GM19351 (cell line): ENCODE measurements at regions not wholly inside any gene's neighbourhood (a gene's known extent, or its start where the extent isn't known, plus 50 kb on each side); places are given as distances from the start of the nearest gene placed in this dataset.

Experiments
- ATAC-seq: cut with Tn5 transposase; IDR thresholded peaks from one replicate; pipeline ENCODE4 v1.9.1; 2021; ENCODE audit warnings: mild to moderate bottlenecking, moderate library complexity; ENCODE audit not compliant: unreplicated experiment

DNA sequence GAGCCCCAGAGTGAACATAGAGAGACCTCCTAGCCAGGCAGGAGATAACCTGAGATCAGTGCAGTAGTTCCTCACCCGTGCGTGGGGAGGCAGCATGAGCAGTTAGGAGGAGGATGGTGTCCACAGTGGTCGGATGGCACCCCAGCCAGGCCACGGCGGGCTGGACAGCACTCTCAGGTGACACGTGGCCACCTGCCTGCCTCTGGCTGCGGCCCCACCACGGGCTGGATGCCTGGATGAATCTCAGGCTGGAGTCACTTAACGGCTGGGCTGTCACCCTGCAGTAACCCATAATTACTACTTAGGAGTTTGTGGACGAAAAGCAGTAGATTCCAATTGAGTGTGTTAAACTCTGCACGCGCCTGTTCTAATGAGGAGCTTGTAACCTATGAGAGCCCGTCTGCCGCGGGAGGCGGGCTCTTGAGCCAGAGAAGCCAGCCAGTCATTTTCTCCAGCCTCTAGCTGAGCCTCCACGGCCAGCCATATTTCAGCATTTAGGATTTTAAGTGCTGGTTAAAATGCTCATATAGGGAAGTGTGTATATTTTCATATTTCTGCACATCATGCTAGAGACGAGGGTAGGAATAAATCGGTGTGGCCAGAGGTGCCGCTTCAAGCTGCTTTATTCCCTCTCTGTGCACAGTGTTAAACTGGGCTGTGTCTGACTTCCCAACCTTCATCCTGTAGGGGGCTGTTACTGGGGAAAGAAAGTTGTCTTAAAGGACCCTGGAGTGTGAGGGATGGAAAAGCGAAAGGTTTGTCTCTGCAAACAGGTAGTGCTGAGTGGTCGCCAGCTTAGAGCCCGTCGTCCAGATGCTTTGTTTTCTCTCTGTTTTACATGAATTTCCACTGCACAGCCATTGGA lies 144.0 kb downstream of the GLI2 start:
- ATAC-seq: no peak

DNA sequence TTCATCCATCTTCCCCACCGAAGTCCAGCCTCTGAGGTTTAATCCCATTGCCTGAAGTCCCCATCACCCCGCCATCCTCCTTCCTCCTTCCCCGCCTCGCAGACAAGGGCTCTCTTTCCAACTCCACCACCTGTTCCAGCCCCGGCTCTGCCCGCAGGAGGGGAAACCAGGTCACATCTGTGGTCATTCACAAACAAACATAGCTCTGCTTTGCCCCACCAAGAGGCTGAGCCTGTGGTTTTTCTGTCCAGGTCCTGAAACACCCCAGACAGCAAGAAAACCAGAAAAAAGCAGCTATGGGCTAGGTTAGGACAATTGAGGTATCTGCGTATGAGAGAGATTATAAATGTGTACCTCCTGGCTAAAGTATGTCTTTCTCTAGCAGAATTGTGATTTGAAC lies 144.7 kb downstream of the GLI2 start:
- no peak for ATAC-seq

DNA sequence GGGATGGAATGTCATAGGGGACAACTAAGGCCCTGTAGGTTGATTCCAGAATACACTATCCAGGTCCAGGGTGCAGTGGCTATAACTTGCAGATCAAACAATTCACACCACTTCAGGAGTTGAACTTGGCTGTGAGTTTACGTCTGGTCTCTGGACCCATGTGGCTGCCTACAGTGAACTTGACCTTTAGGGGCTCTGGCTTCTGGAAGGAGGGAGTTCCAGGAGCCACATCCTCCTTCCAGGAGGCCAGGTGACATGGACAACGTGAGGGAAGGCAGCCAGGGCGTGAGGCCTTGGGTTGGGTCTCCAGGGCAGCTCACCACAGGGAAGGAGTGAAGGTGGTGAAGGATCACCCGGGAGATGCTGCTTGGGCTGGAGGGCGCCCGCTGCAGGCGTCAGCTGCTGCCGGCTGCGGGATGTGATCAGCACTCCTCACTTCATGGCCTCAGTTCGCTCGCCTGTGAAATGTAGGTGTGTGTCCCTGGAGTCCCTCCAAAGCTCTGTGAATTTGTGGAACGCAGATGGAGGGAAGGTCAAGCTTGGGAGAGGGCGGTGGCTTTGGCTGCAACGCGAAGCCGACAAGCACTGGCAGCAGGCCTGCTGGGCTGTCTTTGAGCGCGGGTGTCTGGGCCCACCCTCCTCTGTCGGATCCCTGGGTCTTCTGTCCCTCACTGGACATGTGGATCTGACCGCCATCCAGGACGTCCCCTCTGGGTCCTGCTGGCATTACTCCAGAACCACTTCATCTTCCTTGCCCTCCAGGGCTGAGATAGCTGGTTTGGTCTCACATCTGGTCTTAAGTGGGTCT lies 146.5 kb downstream of the GLI2 start:
- ATAC-seq: no peak

DNA sequence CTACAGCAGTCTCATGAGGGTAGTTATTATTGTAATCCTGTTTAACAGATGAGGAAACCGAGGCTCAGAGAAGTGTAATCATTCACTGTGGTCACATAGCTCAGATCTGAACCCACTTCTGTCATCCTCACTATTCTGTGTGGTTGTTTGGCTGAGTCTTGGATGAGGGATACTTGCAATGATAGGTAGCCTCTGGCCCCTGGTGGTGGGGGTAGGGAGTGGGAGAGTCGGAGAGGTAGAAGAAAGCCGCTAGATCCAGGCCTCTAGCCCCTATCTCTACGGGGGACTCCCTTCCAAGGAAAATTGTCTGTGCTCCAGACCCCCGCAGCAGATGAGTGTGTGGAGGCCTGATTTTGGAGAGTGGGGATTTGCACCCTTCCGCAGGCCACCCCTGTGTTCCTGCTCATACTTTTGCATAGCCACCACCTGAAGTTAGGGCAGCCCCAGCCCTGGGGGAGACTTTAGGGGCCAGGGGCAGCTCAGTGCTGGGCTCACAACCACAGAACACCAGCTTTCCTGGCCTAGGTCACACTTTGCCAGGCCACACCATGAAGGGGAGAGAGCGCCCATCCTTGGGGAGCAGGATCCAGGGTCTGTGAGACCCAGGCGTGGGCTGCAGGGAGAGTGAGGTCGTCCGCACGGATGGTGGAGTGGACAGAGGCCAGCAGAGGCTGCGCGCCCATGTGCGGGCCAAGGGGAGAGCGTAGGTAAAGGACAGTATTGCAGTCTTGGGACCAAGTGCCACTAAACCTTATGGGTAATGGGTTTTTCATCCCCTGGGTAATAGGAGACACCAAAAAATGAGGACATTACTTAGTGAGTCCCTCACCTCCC lies 148.2 kb downstream of the GLI2 start:
- ATAC-seq: no peak

DNA sequence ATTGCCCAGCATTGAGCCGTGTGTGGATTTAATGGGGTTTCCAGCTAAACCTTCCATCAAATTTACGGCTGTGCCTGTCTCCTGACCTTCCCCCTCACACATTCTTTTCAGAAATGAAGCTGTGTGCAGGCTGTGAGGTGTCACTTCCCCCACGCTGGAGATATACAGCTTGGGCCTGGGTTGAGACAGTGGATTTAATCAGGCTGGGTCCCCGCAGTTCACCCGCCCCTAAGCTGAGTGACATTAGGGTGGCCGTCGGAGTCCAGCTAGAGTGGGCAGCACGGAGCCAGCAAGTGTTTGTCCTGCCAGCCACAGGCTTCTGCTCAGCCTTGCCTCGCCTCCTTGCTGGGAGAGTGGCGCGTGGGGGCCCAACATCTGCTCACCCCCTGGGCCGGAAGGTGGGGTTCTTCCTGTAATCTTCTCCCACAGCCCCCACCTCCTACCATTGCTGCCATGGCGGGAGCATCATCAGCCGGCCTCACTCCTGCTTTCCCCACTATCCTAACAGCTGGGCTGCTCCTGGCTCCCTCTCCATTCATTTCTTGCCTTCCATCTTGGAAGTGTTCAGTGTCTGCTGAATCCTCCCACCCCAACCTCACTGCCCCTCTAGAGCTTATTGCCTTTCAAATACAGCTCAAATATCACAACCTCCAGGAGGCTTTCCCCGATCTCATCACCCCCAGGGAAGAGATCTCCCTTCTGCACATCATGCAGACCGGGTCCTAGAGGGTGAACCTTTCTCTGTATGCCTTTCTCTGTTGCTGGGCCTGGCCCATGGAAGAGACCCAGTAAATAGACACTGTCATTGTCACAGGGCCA lies 149.0 kb downstream of the GLI2 start:
- no peak for ATAC-seq

DNA sequence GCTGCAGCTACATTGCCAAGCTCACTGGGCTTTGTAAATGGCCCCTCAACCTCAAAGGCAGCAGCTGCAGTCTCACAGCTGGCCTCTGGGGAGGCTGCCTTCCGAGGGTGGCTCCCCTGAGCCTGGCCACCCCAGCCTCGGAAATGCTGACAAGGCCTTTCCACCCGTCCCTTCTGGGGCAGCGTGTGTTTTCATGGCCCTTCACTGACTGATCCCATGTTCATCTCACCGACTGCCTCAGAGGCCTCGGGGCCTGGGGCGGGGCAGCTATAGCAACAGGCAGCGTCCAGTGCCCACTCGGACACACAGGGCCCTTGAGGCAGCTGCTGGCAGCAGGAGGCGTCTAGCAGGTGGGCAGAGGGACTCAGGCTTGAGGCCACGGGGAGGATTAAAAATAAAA lies 149.7 kb downstream of the GLI2 start:
- ATAC-seq: no peak

DNA sequence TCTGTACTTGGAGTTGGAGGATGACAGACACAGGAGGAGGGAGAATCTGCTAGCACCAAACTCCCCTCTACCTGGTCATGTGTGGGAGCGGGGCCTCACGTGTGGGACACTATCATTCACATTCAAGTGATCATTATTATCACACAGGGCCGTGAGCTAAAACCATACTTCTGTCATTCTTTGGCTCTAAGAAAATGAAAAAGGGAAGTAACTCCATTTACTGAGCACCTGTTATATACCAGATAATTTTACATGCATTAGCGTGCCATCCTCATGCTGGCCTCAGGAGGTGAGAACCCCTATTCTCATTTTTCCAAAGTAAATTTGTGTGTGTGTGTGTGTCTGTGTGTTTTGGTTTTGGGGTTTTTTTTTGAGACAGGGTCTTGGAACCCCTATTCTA lies 150.1 kb downstream of the GLI2 start:
- no peak for ATAC-seq

DNA sequence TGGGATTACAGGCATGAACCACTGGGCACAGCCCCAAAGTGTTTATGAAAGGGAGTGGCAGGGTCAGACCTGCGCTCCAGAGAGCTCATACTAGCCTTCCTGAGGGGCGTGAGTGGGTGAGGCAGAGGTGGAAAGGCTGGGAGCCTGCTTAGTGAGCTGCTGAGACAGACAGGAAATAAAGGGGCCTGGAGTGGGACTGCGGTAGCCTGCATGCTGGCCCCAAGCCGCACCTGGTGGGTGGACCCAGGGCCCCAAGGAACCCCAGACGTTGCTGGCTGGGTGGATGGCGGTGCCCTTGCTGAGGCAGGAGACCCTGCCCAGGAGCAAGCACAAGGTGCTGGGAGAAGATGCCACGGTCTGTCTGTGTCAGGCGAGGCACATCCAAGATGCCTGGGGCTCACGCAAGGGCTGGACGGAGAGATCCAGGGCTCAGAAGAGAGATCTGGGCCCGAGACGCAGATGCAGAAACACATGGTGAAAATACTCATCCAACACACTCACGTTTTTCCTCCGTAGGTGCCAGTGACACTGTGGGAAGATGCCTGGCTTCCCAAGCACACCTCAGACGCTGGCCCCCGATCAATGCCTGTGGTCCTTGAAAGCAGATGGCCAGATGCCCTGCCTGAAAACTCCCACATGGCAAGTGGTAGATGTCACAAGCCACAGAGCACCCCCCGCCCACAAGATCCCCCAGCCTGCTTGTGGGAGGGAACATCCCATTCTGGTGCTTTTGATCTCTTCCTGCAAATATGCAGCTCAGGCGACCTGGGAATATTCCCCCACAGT lies 151.1 kb downstream of the GLI2 start:
- ATAC-seq: no peak

DNA sequence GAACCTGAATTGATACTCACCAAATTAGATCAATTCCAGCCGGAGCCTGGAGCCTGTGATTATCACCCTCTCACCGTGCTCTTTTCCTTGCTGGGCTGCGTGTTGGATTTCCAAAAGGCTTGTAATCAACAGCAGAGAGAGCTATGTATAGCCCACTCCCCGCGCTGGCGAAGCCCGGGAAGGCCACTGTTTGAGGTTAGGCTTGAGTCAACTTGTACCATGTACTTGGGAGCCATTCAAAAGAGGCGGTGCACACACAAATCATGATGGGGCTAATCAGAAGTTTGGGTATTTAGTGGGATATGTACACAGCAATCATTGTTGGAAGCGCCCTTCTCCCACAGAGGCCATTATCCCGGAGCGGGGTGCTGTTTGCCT lies 151.6 kb downstream of the GLI2 start:
- no peak for ATAC-seq

DNA sequence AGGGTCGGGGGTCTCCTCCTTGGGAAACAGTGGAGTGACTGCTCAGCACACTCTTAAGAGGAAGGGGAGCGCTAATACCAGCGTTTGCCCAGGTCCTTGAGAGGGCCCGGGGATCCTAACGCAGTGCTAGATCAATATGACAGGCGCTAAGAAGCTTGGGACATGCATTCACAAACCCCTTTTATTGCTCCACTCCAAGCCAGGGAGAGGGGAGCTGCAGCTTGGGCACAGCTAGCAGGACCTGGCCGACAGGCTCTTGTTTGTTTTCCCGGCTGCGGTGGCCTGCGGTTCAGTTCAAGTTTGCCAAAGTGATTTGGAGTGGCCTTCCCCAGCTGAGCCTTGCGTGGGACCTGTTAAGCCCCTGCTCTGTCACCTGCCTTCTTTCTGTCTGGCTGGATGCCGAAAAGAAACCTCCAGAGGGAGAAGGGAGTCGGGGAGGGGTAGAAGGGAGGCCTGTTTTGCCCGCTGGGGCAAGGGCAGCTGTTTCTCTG lies 152.1 kb downstream of the GLI2 start:
- no peak for ATAC-seq

DNA sequence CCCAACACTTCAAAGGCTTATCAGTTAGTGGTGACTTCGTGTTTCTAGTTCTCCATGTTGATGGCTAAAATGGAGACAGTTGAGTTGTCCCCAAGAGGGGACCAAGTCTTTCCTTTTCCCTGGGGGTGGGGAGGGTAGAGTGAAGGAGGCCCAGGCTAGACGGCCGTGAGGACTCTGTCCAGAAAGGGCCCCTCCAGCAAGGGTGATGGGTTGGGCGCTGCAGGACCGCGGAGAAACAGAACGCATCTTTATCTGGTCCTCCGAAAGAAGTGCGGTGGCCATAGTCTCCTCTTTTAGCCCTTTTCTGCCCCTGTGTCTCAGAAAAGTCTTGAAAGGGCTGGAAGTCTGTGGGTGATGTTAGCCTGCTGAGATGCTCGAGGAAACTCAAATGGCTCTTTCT lies 153.2 kb downstream of the GLI2 start:
- no peak for ATAC-seq

DNA sequence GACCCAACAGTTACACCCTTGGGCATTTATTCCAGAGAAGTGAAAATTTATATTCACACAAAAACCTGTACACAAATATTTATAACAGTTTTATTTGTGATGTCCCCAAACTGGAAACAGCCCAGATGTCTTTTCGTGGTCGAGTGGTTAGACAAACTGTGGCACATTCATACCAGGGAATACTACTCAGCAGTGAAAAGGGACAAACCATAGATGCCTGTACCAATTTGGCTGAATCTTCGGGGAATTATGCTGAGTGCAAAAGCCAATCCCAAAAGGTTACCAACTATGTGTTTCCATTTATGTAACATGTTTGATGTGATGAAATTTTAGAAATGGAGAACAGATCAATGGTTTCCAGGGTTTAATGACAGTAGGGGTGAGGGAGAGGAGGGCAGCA lies 154.3 kb downstream of the GLI2 start:
- ATAC-seq: no peak

DNA sequence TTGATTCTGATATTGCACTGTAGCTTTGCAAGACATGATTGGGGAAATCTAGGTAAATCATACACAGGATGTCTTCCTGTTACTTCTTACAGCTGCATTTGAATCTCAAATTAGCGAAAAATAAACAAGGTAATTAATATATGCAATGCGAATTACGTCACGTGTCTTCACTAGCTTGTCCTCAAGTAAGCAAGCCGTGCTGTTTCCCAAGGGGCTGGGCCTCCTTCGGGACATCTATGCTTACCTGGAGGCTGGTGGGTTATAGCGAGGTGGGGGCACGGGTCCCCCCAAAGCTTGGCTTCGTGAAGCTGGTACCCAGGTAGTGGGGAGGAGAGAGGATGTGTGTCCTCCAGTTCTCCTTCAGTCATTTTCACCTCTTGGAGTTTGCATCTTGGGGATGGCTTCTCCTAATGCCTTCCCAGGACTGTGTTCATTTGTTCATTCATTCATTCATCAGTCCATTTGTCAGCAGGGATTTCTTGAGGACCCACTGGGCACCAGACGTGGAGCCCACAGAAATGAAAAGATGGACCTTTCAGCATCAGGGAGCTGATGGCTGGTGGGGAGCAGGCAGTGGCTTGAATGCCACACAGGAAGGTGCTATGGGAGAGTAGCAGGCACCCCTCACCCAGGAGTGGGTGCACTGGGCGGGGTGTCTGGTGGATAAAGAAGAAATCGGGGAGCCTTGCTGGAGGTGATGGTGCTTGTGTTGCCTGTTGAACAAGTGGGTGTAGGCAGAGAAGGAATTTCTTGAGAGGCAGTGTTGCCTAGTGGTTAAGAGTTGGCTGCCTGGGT lies 155.1 kb downstream of the GLI2 start:
- no peak for ATAC-seq

DNA sequence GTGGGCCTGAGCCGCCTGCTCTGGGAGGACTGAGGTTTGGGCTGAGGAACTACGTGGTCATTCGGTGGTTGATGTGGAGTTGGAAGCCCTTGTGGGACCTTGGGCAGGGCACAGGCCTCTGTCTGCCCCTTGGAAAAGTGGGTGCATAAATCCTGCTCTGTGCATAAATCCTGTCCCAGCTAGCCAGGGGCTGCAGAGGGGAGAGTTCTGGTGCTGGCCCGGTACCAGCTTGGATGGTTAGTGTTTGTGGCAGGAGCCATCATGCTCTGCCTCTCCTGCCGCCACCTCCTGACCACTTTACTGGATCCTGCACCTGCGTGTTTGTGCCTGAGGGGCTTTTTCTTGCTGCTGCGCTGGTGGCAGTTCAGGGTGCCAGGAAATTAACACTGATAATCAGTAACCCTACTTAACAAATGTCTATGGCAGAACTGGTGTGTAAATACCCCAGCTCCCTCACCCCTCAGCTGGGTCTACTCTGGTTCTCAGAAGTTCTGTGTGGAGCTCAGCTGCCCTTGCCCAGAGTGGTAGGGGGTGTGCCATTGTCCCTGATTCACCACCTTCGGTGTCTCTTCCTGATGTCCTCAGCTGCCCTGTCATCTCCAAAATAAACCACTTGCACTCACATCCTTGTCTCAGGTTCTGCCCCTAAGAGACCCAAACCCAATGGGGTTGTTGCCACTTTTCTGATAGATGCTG lies 156.8 kb downstream of the GLI2 start:
- ATAC-seq: no peak

DNA sequence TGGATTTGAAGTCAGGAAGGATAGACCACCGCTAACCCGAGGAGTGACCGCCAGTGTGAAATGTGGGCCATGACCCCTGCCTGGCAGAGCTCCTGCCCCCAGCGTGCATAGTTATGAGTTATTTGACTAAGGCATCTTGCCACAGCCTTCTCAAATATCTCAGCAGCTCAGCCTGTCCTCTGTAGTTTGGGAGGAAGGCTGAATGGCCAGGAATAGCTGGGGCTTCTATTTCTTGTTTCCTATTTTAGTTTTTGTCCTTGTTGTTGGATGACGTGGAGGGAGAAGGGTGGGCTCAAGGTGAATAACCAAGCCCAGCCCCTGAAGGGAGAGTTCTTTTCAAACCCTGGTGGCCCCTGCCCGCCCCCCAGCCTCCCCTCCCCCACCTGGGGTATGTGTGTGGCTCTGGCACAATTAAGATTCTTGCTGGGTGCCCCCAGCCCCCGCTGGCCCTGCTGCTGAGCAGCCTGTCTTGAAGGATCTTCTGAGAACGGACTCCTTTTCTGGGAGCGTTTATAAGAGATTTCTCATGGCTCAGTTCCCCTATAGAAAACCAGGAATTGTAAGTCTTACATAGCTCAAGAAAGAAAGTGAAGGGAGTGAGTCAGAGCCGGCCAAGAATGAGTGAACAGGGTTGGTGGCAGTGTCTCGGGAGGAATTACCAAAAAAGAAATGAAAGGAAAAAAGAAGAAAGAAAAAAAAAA lies 157.4 kb downstream of the GLI2 start:
- ATAC-seq: no peak

DNA sequence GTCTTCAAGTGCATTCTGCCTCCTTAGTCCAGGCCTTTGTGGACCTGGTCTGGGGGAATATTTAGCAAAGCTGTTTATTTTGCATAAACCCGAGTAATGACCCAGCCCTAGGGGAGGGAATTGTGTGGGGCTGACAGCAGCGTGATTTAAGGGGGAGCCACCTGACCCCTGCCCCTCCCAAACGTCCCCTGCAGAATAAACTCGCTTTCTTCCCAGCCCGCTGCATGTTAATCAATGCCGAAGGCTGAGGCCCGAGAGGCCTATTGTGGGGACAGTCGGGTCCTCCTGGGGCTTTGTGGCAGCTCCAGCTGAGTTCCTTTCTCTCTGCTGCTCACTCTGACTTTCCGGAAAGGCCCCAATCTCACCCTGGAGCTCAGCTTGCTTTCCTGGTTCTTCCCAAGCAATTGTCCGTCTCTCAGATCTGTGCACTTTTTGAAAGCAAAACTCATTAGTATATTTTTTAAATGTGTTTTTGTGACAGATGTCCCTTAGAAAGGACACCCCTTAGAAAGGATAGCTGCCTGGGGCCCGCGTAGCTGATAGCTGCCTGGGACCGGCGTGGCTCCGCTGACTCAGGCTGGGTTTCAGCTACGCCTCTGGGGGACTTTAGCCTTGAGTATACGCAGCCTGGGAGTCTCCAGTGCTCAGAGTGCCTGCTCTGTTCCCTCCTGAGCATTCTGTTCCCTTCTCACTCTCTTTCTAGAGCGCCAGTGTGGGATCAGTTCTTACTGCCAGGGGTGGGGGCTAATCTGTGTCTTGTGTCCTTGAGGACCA lies 158.3 kb downstream of the GLI2 start:
- ATAC-seq: no peak

DNA sequence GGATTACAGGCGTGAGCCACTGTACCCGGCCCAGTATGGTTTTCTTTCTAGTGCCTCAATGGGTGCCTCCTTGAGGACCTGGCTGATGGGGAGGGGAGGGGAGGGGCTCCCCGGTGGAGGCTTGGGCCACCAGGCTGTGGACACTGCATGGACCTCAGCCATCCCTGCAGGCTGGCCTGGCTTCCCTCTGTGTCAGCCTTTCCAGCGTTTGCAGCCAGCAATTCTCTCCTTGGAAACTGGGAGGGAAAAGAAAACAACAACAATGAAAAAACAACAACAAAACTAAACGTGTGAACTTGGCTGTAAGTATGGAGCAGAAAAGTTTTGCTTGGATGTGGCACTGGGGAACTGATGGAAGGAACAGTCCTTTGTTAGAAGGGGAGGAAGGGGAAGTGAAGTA lies 159.3 kb downstream of the GLI2 start:
- no peak for ATAC-seq
